OCI-LY1 (cell line): ENCODE measurements at regions not wholly inside any gene's neighbourhood (a gene's known extent, or its start where the extent isn't known, plus 50 kb on each side); places are given as distances from the start of the nearest gene placed in this dataset.
"Not testable (repeated sequence)": the region's sequence is repeated elsewhere in the genome, so short reads cannot be mapped to it uniquely, and the experiment has no call there.

ENCODE experiments used
- H2AFZ ChIP-seq: fragments of 200-600 bp; sonication (generic), shearing (Covaris generic); 2 replicates; pipeline ENCODE4 v1.6.0; 2014; ENCODE audit warnings: antibody characterized with exemption, mild to moderate bottlenecking, low read length
- H3F3A ChIP-seq: fragments of 200-600 bp; sonication (generic), shearing (Covaris generic); 2 replicates; pipeline ENCODE4 v1.6.0; 2014; ENCODE audit warnings: mild to moderate bottlenecking, antibody characterized with exemption, low read length, moderate library complexity; ENCODE audit not compliant: insufficient read depth
- H3K27ac ChIP-seq: fragments of 200-600 bp; sonication (generic); 2 replicates; pipeline ENCODE4 v1.5.1; 2014; ENCODE audit warnings: low read length, mixed run types, mild to moderate bottlenecking, low read depth; ENCODE audit not compliant: poor library complexity, severe bottlenecking
- H3K27me3 ChIP-seq: fragments of 200-600 bp; sonication (generic); 2 replicates; pipeline ENCODE4 v1.6.0; 2014; ENCODE audit warnings: antibody characterized with exemption, mild to moderate bottlenecking, low read length, moderate library complexity; ENCODE audit not compliant: insufficient read depth
- H3K36me3 ChIP-seq: fragments of 200-600 bp; sonication (generic); 2 replicates; pipeline ENCODE4 v1.6.1; 2014; ENCODE audit warnings: mild to moderate bottlenecking, antibody characterized with exemption, low read length, moderate library complexity, mixed read lengths; ENCODE audit not compliant: insufficient read depth
- H3K4me1 ChIP-seq: fragments of 200-600 bp; sonication (generic); 2 replicates; pipeline ENCODE4 v1.5.1; 2014; ENCODE audit warnings: mild to moderate bottlenecking, low read length, moderate library complexity; ENCODE audit not compliant: insufficient read depth, severe bottlenecking
- H3K4me2 ChIP-seq: fragments of 200-600 bp; sonication (generic), shearing (Covaris generic); 2 replicates; pipeline ENCODE4 v1.6.1; 2014; ENCODE audit warnings: low read length
- H3K4me3 ChIP-seq: fragments of 200-600 bp; sonication (generic); 2 replicates; pipeline ENCODE4 v1.5.1; 2014; ENCODE audit warnings: low read length, low read depth, mild to moderate bottlenecking, mixed read lengths; ENCODE audit not compliant: poor library complexity, severe bottlenecking
- H3K79me2 ChIP-seq: fragments of 200-600 bp; shearing (Covaris generic); 2 replicates; pipeline ENCODE4 v1.6.1; 2016; ENCODE audit warnings: mixed run types, low read length, mixed read lengths; ENCODE audit not compliant: insufficient read depth
- H3K9ac ChIP-seq: fragments of 200-600 bp; sonication (generic), shearing (Covaris generic); 2 replicates; pipeline ENCODE4 v1.6.1; 2014; ENCODE audit warnings: mild to moderate bottlenecking, low read length, mixed read lengths
- H3K9me2 ChIP-seq: fragments of 200-600 bp; sonication (generic), shearing (Covaris generic); 2 replicates; pipeline ENCODE4 v1.6.1; 2014; ENCODE audit warnings: low read depth, mild to moderate bottlenecking, low read length, mixed read lengths
- H3K9me3 ChIP-seq: fragments of 200-600 bp; shearing (Covaris generic); 2 replicates; pipeline ENCODE4 v1.6.1; 2014; ENCODE audit warnings: low read length, mixed read lengths
- H4K20me1 ChIP-seq: fragments of 200-600 bp; sonication (generic), shearing (Covaris generic); 2 replicates; pipeline ENCODE4 v1.6.0; 2016; ENCODE audit warnings: mild to moderate bottlenecking, low read length; ENCODE audit not compliant: insufficient read depth
- EZH2 ChIP-seq: fragments of 200-600 bp; sonication (generic), shearing (Covaris generic); IDR thresholded peaks from 2 replicates; pipeline ENCODE4 v1.8.0; 2017; ENCODE audit warnings: borderline replicate concordance, mixed run types, mild to moderate bottlenecking, antibody characterized with exemption, low read length, moderate library complexity, mixed read lengths
- TF ChIP-seq, protein P1 (sequence below): fragments of 200-600 bp; sonication (generic), shearing (Covaris generic); IDR thresholded peaks from 2 replicates; pipeline ENCODE4 v1.5.1; 2017; ENCODE audit warnings: mild to moderate bottlenecking, antibody characterized with exemption, low read length, moderate library complexity, mixed read lengths

DNA sequence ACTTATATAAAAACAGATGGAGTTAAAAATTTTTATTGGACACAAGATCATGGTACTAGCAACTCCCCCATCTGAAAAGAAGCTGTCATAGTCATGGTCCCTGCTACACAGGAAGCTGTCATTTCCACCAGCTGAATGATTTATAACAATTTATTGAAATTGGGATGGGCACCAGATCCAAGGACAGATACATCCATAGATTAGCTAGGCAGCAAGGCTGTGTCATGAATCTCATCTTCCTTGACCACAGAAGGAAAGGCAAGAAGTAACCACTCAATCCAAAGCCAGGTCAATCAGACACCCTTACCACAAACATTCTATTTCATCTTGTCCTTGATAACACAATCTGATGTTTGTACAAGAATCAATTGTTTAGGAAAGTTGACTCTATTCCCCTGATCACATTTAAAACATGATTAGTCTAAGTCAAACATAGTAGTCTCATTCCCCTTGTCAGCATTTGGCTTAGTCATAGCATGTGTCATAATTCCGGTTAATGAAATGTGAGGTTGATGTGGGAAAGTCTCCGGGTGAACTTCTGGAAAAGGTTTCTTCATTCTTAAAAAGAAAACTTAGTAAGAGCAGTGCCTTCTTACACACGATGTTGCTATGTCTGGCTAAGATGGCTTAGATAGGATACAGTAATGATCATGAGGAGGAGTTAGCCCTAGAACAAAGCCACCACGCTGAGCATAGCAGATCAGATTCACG is 462.6 kb upstream of the PAPPA start:
- no peaks in the 10 kb centered on the region for H3K9me3 ChIP-seq
- H3K4me1 ChIP-seq, result no peaks in the 10 kb centered on the region
- no peak overlapping the region for H3K27ac ChIP-seq
- H3K9me2 ChIP-seq, result no peaks in the 10 kb centered on the region
- H3K36me3 ChIP-seq, result no peaks in the 10 kb centered on the region
- no peaks in the 10 kb centered on the region for H3K79me2 ChIP-seq
- H3K4me2 ChIP-seq, result no peak overlapping the region
- H3K9ac ChIP-seq, result no peak overlapping the region
- no peaks in the 10 kb centered on the region for H3K27me3 ChIP-seq
- H3F3A ChIP-seq, result no peaks in the 10 kb centered on the region
- H2AFZ ChIP-seq, result no peak overlapping the region
- no peak for TF ChIP-seq EZH2
- TF ChIP-seq, protein P1, sequence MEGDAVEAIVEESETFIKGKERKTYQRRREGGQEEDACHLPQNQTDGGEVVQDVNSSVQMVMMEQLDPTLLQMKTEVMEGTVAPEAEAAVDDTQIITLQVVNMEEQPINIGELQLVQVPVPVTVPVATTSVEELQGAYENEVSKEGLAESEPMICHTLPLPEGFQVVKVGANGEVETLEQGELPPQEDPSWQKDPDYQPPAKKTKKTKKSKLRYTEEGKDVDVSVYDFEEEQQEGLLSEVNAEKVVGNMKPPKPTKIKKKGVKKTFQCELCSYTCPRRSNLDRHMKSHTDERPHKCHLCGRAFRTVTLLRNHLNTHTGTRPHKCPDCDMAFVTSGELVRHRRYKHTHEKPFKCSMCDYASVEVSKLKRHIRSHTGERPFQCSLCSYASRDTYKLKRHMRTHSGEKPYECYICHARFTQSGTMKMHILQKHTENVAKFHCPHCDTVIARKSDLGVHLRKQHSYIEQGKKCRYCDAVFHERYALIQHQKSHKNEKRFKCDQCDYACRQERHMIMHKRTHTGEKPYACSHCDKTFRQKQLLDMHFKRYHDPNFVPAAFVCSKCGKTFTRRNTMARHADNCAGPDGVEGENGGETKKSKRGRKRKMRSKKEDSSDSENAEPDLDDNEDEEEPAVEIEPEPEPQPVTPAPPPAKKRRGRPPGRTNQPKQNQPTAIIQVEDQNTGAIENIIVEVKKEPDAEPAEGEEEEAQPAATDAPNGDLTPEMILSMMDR, result no peak
- no peaks in the 10 kb centered on the region for H4K20me1 ChIP-seq
- H3K4me3 ChIP-seq, result no peak overlapping the region

DNA sequence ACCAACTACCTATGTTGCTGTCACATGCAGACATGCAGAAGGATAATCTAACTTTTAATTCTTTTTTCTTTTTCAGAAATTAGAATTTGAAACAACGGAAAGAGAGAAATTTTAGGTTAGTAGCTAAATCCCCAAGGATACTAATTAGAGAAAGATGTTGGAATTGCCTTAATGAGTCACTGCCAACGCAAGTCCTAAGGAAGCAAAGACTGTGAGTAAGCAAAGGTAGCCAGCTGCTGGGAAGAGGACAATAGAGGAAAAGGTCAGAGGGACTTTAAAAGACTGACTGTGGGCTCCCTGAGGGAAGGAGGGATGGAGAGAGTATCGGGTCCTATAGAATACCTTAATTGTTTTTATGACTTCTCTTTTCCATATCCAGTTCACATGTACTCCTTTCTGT is 461.9 kb upstream of the PAPPA start:
- H3K27ac ChIP-seq, result no peak overlapping the region
- H3K9ac ChIP-seq, result no peak overlapping the region
- no peak overlapping the region for H3K4me2 ChIP-seq
- H3K9me3 ChIP-seq, result no peaks in the 10 kb centered on the region
- H3K4me1 ChIP-seq, result no peaks in the 10 kb centered on the region
- no peaks in the 10 kb centered on the region for H3K9me2 ChIP-seq
- no peaks in the 10 kb centered on the region for H3K79me2 ChIP-seq
- no peaks in the 10 kb centered on the region for H3F3A ChIP-seq
- H2AFZ ChIP-seq, result no peak overlapping the region
- TF ChIP-seq, protein P1, result no peak
- TF ChIP-seq EZH2, result no peak
- H4K20me1 ChIP-seq, result no peaks in the 10 kb centered on the region
- H3K36me3 ChIP-seq, result no peaks in the 10 kb centered on the region
- no peaks in the 10 kb centered on the region for H3K27me3 ChIP-seq
- H3K4me3 ChIP-seq, result no peak overlapping the region

DNA sequence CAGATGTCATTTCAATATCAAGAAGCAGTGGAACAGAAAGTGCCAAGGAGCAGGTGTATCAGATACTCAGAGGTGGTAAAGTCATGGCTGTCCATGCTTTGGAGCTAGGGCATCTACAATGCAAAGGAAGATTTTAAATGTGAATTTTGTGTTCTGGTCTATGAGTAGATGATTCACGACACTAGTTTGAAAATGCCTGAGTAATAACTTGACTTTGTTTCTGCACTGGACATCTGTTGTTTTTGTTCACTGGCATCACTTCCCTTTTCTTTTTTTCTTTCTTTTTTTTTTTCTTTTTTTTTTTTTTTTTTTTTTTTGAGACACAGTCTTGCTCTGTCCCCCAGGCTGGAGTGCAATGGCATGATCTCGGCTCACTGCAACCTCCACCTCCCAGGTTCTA is 460.7 kb upstream of the PAPPA start:
- not testable (repeated sequence) for H3K4me1 ChIP-seq, H3K4me2 ChIP-seq, H3F3A ChIP-seq, H3K79me2 ChIP-seq, H3K9me2 ChIP-seq, H3K9ac ChIP-seq, H3K36me3 ChIP-seq, H3K27ac ChIP-seq, H3K27me3 ChIP-seq, H3K4me3 ChIP-seq, H2AFZ ChIP-seq, H3K9me3 ChIP-seq, H4K20me1 ChIP-seq

DNA sequence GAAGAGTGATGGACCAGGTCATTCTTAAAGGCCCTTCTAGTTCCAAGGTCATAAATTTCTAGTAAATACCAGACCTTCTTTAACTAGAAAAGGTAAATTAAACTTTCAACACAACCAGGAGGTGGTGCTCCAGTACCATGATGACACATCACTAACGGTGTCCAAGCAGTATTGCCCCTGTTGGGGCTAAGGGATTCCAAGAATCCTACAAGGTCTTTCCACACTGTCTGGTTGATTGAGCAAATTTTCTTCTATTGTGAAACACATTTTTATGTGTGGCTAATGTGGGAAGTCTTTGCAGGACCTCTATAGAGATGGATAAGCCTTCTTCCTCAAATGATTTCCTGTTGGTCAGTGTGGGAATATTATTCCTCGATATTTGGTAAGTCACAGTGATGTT is 459.6 kb upstream of the PAPPA start:
- Histone ChIP-seq H3K79me2 (no peaks in the 10 kb centered on the region), H3K4me1 (no peaks in the 10 kb centered on the region), H3K4me2 (no peak overlapping the region), H3K27ac (no peak overlapping the region), H3F3A (no peaks in the 10 kb centered on the region), H3K9me2 (no peaks in the 10 kb centered on the region), H2AFZ (no peak overlapping the region), H3K27me3 (no peaks in the 10 kb centered on the region), H3K9me3 (no peaks in the 10 kb centered on the region), H4K20me1 (no peaks in the 10 kb centered on the region), H3K9ac (no peak overlapping the region), H3K36me3 (no peaks in the 10 kb centered on the region), H3K4me3 (no peak overlapping the region)
- no peak for TF ChIP-seq EZH2
- TF ChIP-seq, protein P1, result peak; percentile 29; the same call in 1 of the 2 replicates
